MM.1S (cell line): ENCODE measurements at regions not wholly inside any gene's neighbourhood (a gene's known extent, or its start where the extent isn't known, plus 50 kb on each side); places are given as distances from the start of the nearest gene placed in this dataset.

ENCODE experiments used
- DNase-seq: peaks from one replicate; pipeline ENCODE4 v3.0.0-alpha.2; 2015
- H2AFZ ChIP-seq: fragments of 300-600 bp; sonication (generic); 2 replicates; pipeline ENCODE4 v1.6.0; 2016; ENCODE audit warnings: antibody characterized with exemption, low read length
- H3F3A ChIP-seq: fragments of 300-600 bp; sonication (generic); 2 replicates; pipeline ENCODE4 v1.6.1; 2016; ENCODE audit warnings: mild to moderate bottlenecking, antibody characterized with exemption, low read length, moderate library complexity, mixed read lengths; ENCODE audit not compliant: insufficient read depth
- H3K27ac ChIP-seq: fragments of 300-600 bp; sonication (generic); 2 replicates; pipeline ENCODE4 v1.5.1; 2016; ENCODE audit warnings: mild to moderate bottlenecking, low read length
- H3K27me3 ChIP-seq: fragments of 300-600 bp; sonication (generic); replicated peaks from 2 replicates; pipeline ENCODE4 v1.6.0; 2016; ENCODE audit warnings: low read length; ENCODE audit not compliant: insufficient read depth
- H3K36me3 ChIP-seq: fragments of 300-600 bp; sonication (generic); replicated peaks from 2 replicates; pipeline ENCODE4 v1.6.1; 2016; ENCODE audit warnings: mild to moderate bottlenecking, low read length, mixed read lengths; ENCODE audit not compliant: insufficient read depth
- H3K4me1 ChIP-seq: fragments of 300-600 bp; sonication (generic); 2 replicates; pipeline ENCODE4 v1.6.1; 2016; ENCODE audit warnings: low read length, mixed read lengths
- H3K4me2 ChIP-seq: fragments of 300-600 bp; sonication (generic); 2 replicates; pipeline ENCODE4 v1.6.0; 2016; ENCODE audit warnings: low read depth, low read length
- H3K4me3 ChIP-seq: fragments of 300-600 bp; sonication (generic); 2 replicates; pipeline ENCODE4 v1.5.1; 2016; ENCODE audit warnings: low read length, mixed read lengths
- H3K79me2 ChIP-seq: fragments of 300-600 bp; sonication (generic); 2 replicates; pipeline ENCODE4 v1.6.1; 2016; ENCODE audit warnings: mixed run types, low read length, mixed read lengths
- H3K9ac ChIP-seq: fragments of 300-600 bp; sonication (generic); 2 replicates; pipeline ENCODE4 v1.6.1; 2016; ENCODE audit warnings: low read length, mixed read lengths
- H3K9me2 ChIP-seq: fragments of 300-600 bp; sonication (generic); replicated peaks from 2 replicates; pipeline ENCODE4 v1.6.1; 2016; ENCODE audit warnings: mild to moderate bottlenecking, low read length, mixed read lengths; ENCODE audit not compliant: insufficient read depth
- H3K9me3 ChIP-seq: fragments of 300-600 bp; sonication (generic); replicated peaks from 2 replicates; pipeline ENCODE4 v1.6.1; 2016; ENCODE audit warnings: mild to moderate bottlenecking, low read length, mixed read lengths; ENCODE audit not compliant: insufficient read depth
- H4K20me1 ChIP-seq: fragments of 300-600 bp; sonication (generic); 2 replicates; pipeline ENCODE4 v1.6.1; 2016; ENCODE audit warnings: mild to moderate bottlenecking, low read length, moderate library complexity, mixed read lengths; ENCODE audit not compliant: insufficient read depth
- EZH2 ChIP-seq: fragments of 300-600 bp; sonication (generic); optimal IDR thresholded peaks from 2 replicates; pipeline ENCODE3; 2017; ENCODE audit warnings: low read depth, mild to moderate bottlenecking, antibody characterized with exemption, low read length, mixed read lengths
- EZH2phosphoT487 ChIP-seq: fragments of 300-600 bp; sonication (generic); IDR thresholded peaks from 2 replicates; pipeline ENCODE4 v1.6.1; 2018; ENCODE audit warnings: antibody characterized with exemption, low read length
- TF ChIP-seq, protein P1 (sequence below): fragments of 300-600 bp; sonication (generic); IDR thresholded peaks from 2 replicates; pipeline ENCODE4 v1.5.1; 2016; ENCODE audit warnings: antibody characterized with exemption, low read length, mixed read lengths

- Histone ChIP-seq H3K79me2 (no peaks in the 10 kb centered on the region), H3K4me3 (no peak overlapping the region), H3K36me3 (no peaks in the 10 kb centered on the region), H3K9me2 (no peaks in the 10 kb centered on the region), H4K20me1 (no peaks in the 10 kb centered on the region), H3K27ac (no peak overlapping the region), H3K4me2 (no peak overlapping the region), H3K9ac (no peak overlapping the region), H3K9me3 (no peaks in the 10 kb centered on the region), H3F3A (no peaks in the 10 kb centered on the region), H3K4me1 (no peaks in the 10 kb centered on the region), H3K27me3 (no peaks in the 10 kb centered on the region), H2AFZ (no peak overlapping the region)
- no peak for TF ChIP-seq EZH2
- no peak for TF ChIP-seq EZH2phosphoT487
- TF ChIP-seq, protein P1, sequence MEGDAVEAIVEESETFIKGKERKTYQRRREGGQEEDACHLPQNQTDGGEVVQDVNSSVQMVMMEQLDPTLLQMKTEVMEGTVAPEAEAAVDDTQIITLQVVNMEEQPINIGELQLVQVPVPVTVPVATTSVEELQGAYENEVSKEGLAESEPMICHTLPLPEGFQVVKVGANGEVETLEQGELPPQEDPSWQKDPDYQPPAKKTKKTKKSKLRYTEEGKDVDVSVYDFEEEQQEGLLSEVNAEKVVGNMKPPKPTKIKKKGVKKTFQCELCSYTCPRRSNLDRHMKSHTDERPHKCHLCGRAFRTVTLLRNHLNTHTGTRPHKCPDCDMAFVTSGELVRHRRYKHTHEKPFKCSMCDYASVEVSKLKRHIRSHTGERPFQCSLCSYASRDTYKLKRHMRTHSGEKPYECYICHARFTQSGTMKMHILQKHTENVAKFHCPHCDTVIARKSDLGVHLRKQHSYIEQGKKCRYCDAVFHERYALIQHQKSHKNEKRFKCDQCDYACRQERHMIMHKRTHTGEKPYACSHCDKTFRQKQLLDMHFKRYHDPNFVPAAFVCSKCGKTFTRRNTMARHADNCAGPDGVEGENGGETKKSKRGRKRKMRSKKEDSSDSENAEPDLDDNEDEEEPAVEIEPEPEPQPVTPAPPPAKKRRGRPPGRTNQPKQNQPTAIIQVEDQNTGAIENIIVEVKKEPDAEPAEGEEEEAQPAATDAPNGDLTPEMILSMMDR = no peak
- no peak for DNase-seq
These were observed 108.3 kb upstream of the TOP1 start for GRCh38 chr20:40920291-40920690.

- H2AFZ ChIP-seq = no peak overlapping the region
- no peak overlapping the region for H3K4me3 ChIP-seq
- H3K27me3 ChIP-seq = no peaks in the 10 kb centered on the region
- H3K27ac ChIP-seq = no peak overlapping the region
- no peak for DNase-seq
- no peaks in the 10 kb centered on the region for H4K20me1 ChIP-seq
- H3K4me1 ChIP-seq = no peaks in the 10 kb centered on the region
- no peaks in the 10 kb centered on the region for H3K9me3 ChIP-seq
- H3K4me2 ChIP-seq = no peak overlapping the region
- no peaks in the 10 kb centered on the region for H3K36me3 ChIP-seq
- H3K79me2 ChIP-seq = no peaks in the 10 kb centered on the region
- no peaks in the 10 kb centered on the region for H3K9me2 ChIP-seq
- no peaks in the 10 kb centered on the region for H3F3A ChIP-seq
- H3K9ac ChIP-seq = no peak overlapping the region
- TF ChIP-seq EZH2 = no peak
- TF ChIP-seq EZH2phosphoT487 = no peak
- TF ChIP-seq, protein P1 = no peak
These were observed 105.8 kb upstream of the TOP1 start for GRCh38 chr20:40922865-40923264.

DNA sequence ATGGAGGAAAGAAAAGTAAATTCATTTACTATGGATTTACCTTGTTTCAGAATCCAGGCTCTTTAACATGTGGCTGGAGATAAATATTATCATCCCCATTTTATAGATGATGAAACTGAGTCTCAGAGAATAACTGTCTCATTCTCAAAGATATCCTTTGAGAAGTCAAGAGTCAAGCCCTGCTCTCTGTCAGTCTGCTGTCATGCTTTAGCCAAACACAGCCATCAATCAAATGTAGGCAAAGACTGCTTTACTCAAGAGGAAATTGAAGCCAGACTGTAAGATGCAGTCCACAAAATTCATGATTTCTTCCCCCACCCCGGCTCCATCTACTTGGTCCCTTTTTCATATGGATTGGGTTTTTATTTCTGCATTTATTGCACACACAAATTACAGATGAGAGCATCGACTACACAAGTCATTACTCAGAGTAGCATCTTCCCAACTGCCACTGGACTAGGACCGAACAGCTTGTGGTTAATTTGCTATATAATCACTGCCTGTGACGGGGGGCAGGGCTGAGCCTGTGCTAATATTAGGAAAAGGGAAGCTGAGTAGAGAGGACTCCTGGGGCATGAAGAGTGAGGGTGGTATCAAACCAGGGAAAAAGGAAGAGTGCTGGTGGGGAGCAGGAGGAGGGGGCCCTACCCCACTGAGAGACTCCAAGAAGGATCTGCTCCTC lies 102.7 kb upstream of the TOP1 start:
- no peak overlapping the region for H3K9ac ChIP-seq
- H3K9me3 ChIP-seq = no peaks in the 10 kb centered on the region
- H4K20me1 ChIP-seq = no peaks in the 10 kb centered on the region
- no peak overlapping the region for H3K4me3 ChIP-seq
- no peaks in the 10 kb centered on the region for H3K36me3 ChIP-seq
- H3K27me3 ChIP-seq = no peaks in the 10 kb centered on the region
- no peak overlapping the region for H2AFZ ChIP-seq
- no peak overlapping the region for H3K4me2 ChIP-seq
- H3K27ac ChIP-seq = no peak overlapping the region
- no peak for DNase-seq
- TF ChIP-seq EZH2 (no peak), EZH2phosphoT487 (no peak)
- TF ChIP-seq, protein P1 = no peak
- no peaks in the 10 kb centered on the region for H3F3A ChIP-seq
- H3K4me1 ChIP-seq = no peaks in the 10 kb centered on the region
- no peaks in the 10 kb centered on the region for H3K79me2 ChIP-seq
- no peaks in the 10 kb centered on the region for H3K9me2 ChIP-seq
